GM13977 (cell line): ENCODE measurements at regions not wholly inside any gene's neighbourhood (a gene's known extent, or its start where the extent isn't known, plus 50 kb on each side); places are given as distances from the start of the nearest gene placed in this dataset.

Source experiments
- DNase-seq: peaks from one replicate; pipeline ENCODE4 v3.0.0; 2012; ENCODE audit warnings: low spot score
- in situ Hi-C: fragments of 300-500 bp; cut with MboI; formaldehyde crosslinking; loops from one replicate; pipeline ENCODE4 v1.12.0; 2022; ENCODE audit warnings: low sequenced_read_pairs, low pct_unique_long_range_greater_than_20kb, mixed read lengths, inconsistent platforms; ENCODE audit not compliant: unreplicated experiment
- TF ChIP-seq, protein P1 (sequence below): IDR thresholded peaks from 2 replicates; pipeline ENCODE4 v1.5.1; 2012; ENCODE audit warnings: mild to moderate bottlenecking, control low read depth; ENCODE audit not compliant: insufficient read depth; ENCODE audit errors: extremely low read depth, missing control alignments

DNA sequence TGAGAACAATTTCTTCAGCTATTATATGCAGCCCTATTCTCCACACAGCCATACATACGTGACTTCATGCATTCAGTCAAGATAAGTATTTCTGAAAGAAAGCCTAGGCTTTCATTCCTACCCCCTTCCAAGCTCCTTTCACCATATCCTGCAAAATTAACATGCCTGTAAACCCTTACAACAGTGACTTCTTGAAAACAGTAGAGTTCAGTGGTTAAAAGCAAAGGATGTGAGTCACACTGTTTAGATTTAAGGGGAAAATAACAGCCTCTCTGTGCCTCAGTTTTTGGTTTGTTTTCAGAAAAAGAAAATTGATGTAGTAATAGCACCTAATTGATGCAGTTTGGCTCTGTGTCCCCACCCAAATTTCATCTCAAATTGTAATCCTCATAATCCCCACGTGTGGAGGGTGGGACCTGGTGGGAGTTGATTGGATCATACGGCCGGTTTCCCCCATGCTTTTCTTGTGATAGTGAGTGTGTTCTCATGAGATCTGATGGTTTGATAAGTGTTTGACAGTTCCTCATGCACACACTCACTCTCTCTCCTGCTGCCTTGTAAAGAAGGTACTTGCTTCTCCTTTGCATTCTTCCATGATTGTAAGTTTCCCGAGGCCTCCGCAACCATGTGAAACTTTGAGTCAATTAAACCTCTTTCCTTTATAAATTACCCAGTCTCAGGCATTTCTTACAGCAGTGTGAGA is 264.8 kb downstream of the CETN3 start:
- TF ChIP-seq, protein P1, sequence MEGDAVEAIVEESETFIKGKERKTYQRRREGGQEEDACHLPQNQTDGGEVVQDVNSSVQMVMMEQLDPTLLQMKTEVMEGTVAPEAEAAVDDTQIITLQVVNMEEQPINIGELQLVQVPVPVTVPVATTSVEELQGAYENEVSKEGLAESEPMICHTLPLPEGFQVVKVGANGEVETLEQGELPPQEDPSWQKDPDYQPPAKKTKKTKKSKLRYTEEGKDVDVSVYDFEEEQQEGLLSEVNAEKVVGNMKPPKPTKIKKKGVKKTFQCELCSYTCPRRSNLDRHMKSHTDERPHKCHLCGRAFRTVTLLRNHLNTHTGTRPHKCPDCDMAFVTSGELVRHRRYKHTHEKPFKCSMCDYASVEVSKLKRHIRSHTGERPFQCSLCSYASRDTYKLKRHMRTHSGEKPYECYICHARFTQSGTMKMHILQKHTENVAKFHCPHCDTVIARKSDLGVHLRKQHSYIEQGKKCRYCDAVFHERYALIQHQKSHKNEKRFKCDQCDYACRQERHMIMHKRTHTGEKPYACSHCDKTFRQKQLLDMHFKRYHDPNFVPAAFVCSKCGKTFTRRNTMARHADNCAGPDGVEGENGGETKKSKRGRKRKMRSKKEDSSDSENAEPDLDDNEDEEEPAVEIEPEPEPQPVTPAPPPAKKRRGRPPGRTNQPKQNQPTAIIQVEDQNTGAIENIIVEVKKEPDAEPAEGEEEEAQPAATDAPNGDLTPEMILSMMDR = no peak
- no peak for DNase-seq
- in situ Hi-C loops = no loop called here

DNA sequence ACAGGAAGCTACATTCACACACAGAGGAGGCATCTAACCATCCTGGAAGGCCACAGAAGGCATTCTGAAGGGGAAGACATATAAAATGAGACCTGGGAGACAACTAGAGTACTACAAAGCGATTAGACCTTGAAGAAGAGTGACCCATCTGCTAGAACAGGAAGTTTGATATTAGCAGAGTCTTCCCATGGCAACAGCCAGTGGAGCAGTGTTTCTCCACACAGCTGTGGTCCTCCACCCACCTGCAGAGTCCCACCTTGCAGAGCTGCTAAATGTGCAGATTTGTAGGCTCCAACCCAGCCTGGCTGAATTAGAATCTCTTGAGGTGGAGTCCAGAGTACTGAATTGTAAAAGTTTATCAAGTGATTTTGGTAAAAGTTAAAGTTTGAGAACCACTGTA is 267.0 kb downstream of the CETN3 start:
- DNase-seq = no peak
- in situ Hi-C loops = no loop called here
- TF ChIP-seq, protein P1 = no peak

DNA sequence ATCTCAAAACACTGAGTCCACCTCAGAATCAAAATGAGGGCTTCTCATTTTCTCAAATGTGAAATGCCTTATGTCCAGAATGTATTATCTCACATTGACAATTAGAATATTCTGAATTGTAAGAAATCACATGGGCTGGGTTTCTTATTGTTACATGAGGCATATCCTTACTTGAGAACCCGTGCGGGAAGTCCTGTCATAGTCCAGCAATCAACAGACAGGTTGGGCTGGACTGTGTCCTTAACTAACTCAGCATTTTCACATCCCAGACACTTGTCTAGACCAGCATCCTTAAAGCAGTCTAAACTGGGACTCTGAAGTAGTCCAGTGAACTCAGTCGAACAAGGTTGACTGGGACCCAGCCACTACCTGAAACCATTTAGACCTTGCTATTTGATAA is 267.6 kb downstream of the CETN3 start:
- TF ChIP-seq, protein P1 = no peak
- DNase-seq = no peak
- in situ Hi-C loops = no loop called here

DNA sequence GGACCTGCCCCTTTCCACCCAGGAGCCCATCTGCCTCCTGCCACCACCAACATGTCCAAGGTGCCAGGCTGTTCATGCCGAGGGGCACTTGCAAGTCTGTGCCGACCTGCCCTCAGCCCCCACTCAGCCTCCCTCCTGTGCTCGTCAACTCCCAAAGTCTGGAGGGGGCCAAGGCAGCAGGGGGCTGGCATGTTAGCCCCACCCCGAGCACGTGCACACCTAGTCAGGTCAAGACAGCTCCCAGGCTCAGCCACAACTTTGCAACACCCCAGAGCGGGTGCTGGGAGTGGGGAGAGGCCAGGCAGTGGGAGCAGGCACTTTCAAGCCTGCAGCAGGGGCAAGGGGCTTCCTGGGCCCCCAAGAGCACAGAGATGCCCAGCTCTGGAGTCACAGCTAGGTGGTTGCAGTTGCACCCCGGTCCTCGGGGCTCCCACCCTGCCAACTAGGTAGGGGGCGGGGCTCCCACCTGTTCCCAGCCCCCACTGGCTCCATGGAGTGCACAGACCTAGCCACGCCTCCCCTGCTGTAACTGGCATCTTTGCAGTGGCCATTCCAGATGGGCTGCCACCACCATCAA is 272.5 kb downstream of the CETN3 start:
- TF ChIP-seq, protein P1 = no peak
- no peak for DNase-seq
- in situ Hi-C loops = no loop called here

DNA sequence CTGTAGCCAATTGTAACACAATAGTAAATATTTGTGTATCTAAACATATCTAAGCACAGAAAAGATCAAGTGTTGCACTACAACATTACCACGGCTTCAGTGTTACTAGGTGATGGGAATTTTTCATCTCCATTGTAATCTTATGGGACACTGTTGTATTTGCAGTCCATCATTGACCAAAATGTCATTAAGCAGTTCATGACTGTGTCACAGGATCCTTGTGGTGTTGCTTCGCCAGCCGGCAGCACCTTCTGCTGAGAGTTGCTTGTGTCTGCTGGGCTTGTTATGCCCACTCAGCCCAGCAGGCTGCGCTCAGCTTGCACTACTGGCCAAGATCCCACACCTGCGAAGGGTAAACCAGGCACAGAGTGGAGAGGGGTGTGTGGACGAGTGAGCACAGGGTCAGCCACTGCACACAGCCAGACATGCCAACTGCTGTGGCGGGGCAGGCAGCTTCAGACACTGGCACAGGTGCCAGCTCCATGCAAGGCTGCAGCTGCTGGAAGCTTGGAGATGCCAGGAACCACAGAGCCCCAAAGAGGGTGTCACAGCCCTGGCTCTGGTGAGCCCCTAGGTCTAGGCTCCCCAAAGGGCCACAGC is 273.7 kb downstream of the CETN3 start:
- TF ChIP-seq, protein P1 = peak; percentile 54
- no peak for DNase-seq

DNA sequence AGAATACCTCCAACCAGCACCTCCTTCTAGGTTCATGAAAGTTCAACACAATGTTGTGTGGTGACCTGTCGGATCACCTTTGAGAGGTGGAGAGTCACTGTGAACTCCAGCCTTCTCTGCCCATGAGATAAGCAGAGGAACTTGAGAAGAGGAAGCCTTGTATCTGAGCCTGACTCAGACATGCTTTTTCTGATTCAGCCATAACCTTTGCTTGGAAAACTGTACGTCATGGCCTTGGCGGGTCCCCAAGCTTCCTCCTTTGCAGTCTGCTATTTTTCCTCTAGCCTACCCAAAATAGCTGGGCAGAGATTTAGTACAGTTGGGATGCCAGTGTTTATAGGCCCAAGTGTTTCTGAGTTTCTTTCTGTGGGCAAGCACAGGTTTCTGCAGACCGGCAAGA is 274.7 kb downstream of the CETN3 start:
- DNase-seq = no peak

More for the DNA sequence above, 273.7 kb downstream of the CETN3 start:
- in situ Hi-C loops = no loop called here

More for the DNA sequence above, 274.7 kb downstream of the CETN3 start:
- TF ChIP-seq, protein P1 = no peak
- in situ Hi-C loops = no loop called here
